ENCODE measurements at regions not wholly inside any gene's neighbourhood (a gene's known extent, or its start where the extent isn't known, plus 50 kb on each side); places are given as distances from the start of the nearest gene placed in this dataset.

DNA sequence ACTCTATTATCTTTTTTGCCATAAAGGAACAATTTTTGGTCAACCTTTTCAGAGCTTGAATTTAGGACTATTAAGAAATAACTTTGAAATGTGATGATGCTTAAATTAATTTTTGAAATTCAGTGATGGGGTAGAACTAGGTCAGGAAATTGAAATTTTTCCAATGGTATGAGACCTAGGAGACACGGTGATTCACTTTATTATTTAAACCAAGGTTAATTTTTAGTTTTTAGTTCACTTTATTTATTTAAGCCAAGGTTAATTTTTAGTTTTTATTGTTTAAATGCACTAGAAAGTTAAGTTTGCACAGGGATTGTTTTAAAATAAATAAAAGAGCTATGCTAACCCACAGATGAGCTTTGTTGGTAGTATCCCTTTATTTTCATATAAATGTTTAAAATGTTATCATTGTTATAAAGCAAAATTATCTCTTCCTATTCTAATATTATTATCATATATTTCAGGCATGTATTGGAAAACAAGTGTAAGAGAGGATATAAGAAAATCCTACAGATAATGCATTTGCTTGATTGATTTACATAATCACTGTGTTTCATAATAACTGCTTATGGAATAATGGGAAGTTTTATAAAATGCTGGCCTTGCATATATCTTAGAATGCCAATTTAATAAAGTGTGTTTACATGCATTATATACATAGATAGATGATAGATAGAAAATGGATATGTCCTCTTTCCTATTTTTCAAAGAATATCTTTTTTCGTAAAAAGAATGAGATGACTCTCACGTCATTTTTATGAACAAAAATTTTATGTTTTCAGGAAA, 163.6 kb downstream of the HGF start:
- intact Hi-C loops (cut with micrococcal nuclease), result no loop called here

DNA sequence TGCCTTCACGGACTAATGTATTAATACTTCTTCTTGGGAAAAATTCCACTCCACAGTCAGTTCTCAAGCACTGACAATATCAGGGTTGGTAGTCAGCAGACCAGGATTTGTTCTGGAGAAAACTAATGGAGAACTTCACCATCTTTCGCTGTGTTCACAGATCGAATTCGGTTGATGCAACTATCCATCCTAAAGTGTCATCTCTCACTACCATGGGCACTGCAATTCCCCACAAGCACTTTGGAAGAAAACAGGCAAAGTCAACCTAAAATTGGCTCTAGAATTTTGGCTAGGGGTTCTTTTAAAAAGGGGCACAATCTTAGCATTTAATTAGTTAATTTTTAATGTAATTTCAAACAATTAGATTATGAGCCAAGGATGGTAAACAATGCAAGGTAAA, 164.4 kb downstream of the HGF start:
- intact Hi-C loops (cut with micrococcal nuclease), result no loop called here

GRCh38 chr7:81604808-81605174, 165.1 kb downstream of the HGF start:
- intact Hi-C loops (cut with micrococcal nuclease), result no loop called here

- intact Hi-C loops (cut with micrococcal nuclease), result no loop called here
These were observed 165.6 kb downstream of the HGF start for GRCh38 chr7:81604075-81604807.

- intact Hi-C loops (cut with micrococcal nuclease), result no loop called here
These were observed 169.2 kb downstream of the HGF start for GRCh38 chr7:81600608-81601007.

GRCh38 chr7:81598951-81599350, 170.9 kb downstream of the HGF start:
- intact Hi-C loops (cut with micrococcal nuclease), result no loop called here

- intact Hi-C loops (cut with micrococcal nuclease), result no loop called here
These were observed 175.1 kb downstream of the HGF start for GRCh38 chr7:81594767-81595166.

DNA sequence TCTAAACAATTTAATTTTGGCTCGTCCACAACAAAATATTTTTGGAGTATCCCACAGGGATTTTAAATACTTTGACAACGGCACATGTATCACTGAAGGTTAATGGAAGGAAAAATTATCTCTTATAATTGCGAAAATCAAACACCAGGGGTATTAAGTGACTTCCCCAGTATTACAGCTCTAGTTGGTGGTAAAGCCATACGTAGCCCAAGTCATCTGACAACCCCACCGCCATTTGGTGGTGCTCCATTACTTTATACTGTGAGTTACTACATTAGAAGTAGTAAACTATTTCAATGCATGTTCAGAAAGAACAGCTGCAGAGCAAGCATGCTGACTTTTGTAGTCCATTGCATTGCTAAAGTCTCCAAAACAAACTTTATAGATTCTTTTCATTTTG, 179.7 kb downstream of the HGF start:
- intact Hi-C loops (cut with micrococcal nuclease), result no loop called here

GRCh38 chr7:81584667-81585066, 185.2 kb downstream of the HGF start:
- intact Hi-C loops (cut with micrococcal nuclease), result no loop called here

DNA sequence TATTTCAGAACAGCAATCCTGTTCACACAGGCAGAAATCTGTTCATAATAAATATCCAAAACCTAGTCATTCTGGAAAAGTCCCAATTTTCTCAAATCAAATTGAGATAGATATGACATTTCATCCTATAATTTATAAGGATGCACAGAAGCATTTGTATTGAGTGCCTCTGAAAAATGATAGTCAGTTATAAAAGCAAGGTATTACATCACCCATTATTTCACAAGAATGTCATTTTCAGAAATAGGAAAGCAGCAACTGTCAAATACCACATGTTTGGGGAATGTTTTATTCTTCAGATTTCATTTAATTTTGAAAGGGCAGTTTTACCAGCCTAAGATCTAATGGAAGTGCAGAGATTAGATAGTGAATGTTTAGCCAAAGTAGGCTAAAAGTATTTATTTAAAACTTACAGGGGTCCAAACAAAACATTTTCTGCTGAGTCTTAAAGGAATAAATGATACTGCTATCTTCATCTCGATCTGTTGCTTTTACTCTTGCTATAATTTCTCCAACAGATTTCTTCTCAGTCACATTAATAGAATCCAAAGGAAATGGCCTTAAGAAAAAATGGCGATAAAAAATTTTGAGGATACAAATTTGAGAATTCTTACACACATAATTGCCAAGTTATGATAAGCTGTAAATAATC, 185.8 kb downstream of the HGF start:
- intact Hi-C loops (cut with micrococcal nuclease), result no loop called here

DNA sequence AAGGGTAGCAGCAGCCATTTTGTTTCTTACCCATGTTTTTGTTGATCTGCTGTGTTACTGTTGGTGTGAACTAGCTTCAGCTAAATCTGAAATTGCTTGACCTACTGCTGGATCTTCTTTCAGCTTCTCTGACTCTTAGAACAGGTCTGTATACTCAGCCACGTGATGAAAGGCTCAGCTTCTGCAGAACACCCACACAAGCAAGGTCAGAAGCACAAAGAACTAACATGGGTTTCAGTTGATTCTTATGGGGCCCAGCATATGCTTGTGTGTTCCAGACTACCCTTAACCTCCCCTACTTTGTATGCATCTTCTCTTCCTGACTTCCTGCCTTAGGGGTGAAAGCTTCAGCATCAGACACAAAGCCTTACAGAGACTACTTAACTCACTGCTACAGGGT, 186.8 kb downstream of the HGF start:
- intact Hi-C loops (cut with micrococcal nuclease), result no loop called here

- intact Hi-C loops (cut with micrococcal nuclease), result no loop called here
These were observed 192.1 kb downstream of the HGF start for GRCh38 chr7:81577642-81578340.

GRCh38 chr7:81574723-81575326, 195.0 kb downstream of the HGF start:
- intact Hi-C loops (cut with micrococcal nuclease), result no loop called here

- intact Hi-C loops (cut with micrococcal nuclease), result no loop called here
These were observed 195.9 kb downstream of the HGF start for GRCh38 chr7:81573932-81574331.

GRCh38 chr7:81573128-81573527, 196.7 kb downstream of the HGF start:
- intact Hi-C loops (cut with micrococcal nuclease), result no loop called here

DNA sequence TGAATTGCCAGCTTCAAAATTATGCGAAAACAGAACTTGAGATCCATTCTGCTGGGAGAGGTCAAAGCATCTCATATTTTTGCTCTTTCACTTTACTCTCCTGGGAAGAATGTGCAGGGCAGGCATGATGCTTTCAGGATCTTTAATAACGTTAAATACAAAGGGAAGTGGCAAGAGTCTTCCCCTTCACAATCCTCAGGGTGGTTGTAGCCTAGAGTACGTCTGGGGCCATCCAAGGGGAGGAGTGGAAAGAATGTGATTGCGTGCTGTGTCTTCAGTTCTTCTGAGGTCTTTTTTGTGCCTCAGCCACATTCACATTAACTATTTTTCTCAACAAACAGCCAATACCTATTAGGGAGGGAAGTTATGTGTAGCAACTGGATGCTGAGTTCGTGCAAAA, 207.3 kb downstream of the HGF start:
- intact Hi-C loops (cut with micrococcal nuclease), result no loop called here

GRCh38 chr7:81560708-81561107, 209.1 kb downstream of the HGF start:
- intact Hi-C loops (cut with micrococcal nuclease), result no loop called here

DNA sequence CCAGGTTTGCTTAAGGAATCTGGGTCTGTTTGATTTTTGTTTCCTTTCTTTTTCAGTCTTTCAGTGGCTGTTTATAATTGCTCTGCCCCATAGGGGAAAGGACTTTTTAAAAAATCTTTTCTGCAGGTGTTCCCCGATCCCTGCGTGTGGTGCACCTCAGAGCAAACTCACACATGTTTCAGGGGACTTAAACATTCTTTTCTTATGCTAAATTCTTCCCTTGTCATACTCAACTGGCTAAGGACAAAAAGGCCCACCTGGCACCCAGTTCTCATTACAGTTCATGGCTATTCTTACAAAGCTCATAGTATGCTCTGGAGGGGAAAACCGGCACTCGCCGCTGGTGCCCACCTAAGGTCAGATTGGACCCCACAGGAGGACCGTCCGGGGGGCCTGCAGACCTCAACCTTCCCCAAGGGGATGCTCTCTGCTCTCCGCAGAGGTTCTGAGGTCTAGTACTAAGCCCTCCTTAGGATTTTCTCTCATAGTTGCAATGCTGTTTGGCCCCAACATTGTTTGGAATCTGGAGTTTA, 220.3 kb downstream of the HGF start:
- intact Hi-C loops (cut with micrococcal nuclease), result no loop called here

DNA sequence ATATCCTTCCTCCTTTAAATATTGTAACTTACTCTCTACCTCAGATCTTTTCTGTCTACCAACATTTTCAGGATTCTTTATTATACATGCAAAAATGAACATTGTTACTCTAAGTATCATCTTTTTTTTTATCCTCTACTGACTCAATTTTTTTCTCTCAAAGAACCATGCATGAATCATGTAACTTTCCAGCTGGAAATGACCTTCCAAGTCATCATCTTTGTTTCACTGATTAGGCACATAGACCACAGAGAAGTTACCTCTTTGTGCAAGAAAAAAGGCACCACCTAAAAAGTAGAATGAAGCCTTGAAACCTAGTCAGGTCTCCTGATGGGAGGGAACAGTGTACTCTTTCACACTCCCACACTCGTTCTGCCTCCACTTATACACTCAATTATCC, 234.9 kb downstream of the HGF start:
- intact Hi-C loops (cut with micrococcal nuclease), result no loop called here

GRCh38 chr7:81534446-81534845, 235.4 kb downstream of the HGF start:
- intact Hi-C loops (cut with micrococcal nuclease), result no loop called here

GRCh38 chr7:81533931-81534330, 235.9 kb downstream of the HGF start:
- intact Hi-C loops (cut with micrococcal nuclease), result no loop called here
